Pancreas (tissue), 10 donors: ENCODE measurements at regions not wholly inside any gene's neighbourhood (a gene's known extent, or its start where the extent isn't known, plus 50 kb on each side); places are given as distances from the start of the nearest gene placed in this dataset.

Experiments used
- ATAC-seq, 4 donors: fragments of 200-7000 bp; cut with Tn5 transposase; one replicate each; pipeline versions ENCODE4 v1.8.0 to v1.9.1; 2020; ENCODE audit warnings: mild to moderate bottlenecking in 4 of 4, moderate library complexity in 4 of 4
- DNase-seq, 6 donors: peaks; one replicate each; pipeline ENCODE4 v3.0.0-alpha.2; 2020
- FAIRE-seq: peaks from 2 replicates; lab custom pipeline; 2012; peaks lifted over from hg19 to GRCh38; lab: Jason Lieb, UNC
- H3K27ac ChIP-seq, 4 donors: fragments of 200-600 bp; sonication (generic); 1 replicate in 3 of 4; 2 replicates in 1 of 4; pipeline versions ENCODE4 v1.5.0 to v1.8.0; 2020
- H3K27me3 ChIP-seq, 4 donors: fragments of 200-600 bp; one replicate each; pipeline ENCODE4 v1.8.0; 2021
- H3K36me3 ChIP-seq, 3 donors: fragments of 200-600 bp; sonication (generic) in 1 of 3; one replicate each; pipeline versions ENCODE4 v1.5.0 to v1.8.0; 2020 to 2021
- H3K4me1 ChIP-seq, 3 donors: fragments of 200-600 bp; one replicate each; pipeline ENCODE4 v1.8.0; 2021
- H3K4me3 ChIP-seq, 4 donors: fragments of 200-600 bp; sonication (generic) in 2 of 4; one replicate each; pipeline versions ENCODE4 v1.5.0 to v1.8.0; 2020 to 2021
- H3K9me3 ChIP-seq, 4 donors: fragments of 200-600 bp; one replicate each; pipeline ENCODE4 v1.8.0; 2021
- WGBS, 2 donors: extraction: QIAGEN DNeasy Blood & Tissue Kit; methylation state at CpG; one replicate each; pipeline ENCODE4 v1.1.7; 2013; 5-methylcytosine and 5-hydroxymethylcytosine counted together
- intact Hi-C, 3 donors: fragments of 100-400 bp; cut with DNase I; formaldehyde crosslinking; loops; one replicate each; pipeline versions ENCODE4 v1.11.1 to v1.14.2; 2022
- TF ChIP-seq, protein P1 (sequence below), 4 donors: fragments of 200-600 bp; sonication (generic) in 3 of 4; IDR thresholded peaks; one replicate each; pipeline versions ENCODE4 v1.5.0 to v1.8.0; 2021; ENCODE audit warnings: antibody characterized with exemption in 4 of 4
- donor health status: healthy with polysubstance abuse.
- donor health status: DM: no; HTN: no; CAD: no; lungs with moderate emphysema.
- donor health status: DM: no; HTN: no; CAD: no.
- donor health status: control.
- donor health status: control.
- donor health status: Bipolar disorder and iron deficiency.
- donor health status: DM: yes; HTN: yes; CAD: no.
- donor health status: DM: no; HTN: no; CAD: no.
- donor health status: DM: no; HTN: no; CAD: no.
- donor health status: DM: yes; HTN: yes; CAD: no.

DNA sequence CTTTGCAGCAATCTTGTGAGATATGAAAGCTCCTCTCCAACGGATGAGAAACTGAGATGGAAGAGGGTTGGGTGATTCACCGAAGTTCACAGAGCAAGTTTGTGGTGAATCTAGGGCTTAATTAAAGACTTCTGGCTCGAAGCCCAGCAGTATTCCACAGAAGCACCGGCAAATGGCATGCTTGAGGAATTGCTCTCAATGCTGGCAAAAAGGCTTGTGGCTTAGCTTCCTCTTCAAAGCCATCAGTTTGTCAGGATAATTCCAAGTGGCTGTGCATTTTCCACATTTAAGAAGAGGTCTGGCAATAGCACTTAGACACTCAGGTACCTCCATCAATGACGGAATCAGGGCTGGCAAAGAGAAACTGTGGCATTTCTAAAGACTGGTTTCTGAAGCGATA lies 98.7 kb upstream of the SLC66A3 start:
- H3K9me3 ChIP-seq, result peaks cover 0 to 1% (median 0%) of the 10 kb centered on the region in 4 donors

DNA sequence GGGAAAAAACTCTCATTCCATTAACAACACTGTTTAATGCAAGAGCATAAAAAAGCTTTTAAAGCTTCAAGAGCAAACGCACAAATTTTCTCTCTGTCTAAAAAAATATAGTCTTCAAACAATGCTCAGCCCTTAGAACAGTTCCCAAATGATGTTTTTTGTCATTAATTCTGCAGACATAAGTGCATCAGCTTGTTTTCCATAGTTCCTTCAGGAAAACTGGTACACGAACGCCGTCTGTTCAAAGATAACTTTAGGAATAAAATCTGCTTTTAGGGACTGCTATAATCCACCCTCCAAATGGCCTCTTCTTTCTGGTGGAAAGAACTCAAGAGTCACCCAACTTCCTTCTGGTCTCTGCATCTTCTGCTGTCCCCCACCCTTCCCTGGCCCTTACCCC lies 98.2 kb upstream of the SLC66A3 start:
- H3K36me3 ChIP-seq, result no peaks in the 10 kb centered on the region
- peaks cover 0 to 3% (median 0%) of the 10 kb centered on the region in 4 donors for H3K9me3 ChIP-seq
- TF ChIP-seq, protein P1, sequence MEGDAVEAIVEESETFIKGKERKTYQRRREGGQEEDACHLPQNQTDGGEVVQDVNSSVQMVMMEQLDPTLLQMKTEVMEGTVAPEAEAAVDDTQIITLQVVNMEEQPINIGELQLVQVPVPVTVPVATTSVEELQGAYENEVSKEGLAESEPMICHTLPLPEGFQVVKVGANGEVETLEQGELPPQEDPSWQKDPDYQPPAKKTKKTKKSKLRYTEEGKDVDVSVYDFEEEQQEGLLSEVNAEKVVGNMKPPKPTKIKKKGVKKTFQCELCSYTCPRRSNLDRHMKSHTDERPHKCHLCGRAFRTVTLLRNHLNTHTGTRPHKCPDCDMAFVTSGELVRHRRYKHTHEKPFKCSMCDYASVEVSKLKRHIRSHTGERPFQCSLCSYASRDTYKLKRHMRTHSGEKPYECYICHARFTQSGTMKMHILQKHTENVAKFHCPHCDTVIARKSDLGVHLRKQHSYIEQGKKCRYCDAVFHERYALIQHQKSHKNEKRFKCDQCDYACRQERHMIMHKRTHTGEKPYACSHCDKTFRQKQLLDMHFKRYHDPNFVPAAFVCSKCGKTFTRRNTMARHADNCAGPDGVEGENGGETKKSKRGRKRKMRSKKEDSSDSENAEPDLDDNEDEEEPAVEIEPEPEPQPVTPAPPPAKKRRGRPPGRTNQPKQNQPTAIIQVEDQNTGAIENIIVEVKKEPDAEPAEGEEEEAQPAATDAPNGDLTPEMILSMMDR (IDR thresholded peaks at IDR 0.05), result no peak
- no peaks in the 10 kb centered on the region for H3K4me1 ChIP-seq
- H3K27ac ChIP-seq, result no peak overlapping the region
- intact Hi-C loops, result no loop called here
- no peak for FAIRE-seq
- WGBS, 2 donors, result 82 to 85% methylated on average over 4 of the region's 4 CpGs
- H3K4me3 ChIP-seq, result no peak overlapping the region
- no peak for DNase-seq
- no peaks in the 10 kb centered on the region for H3K27me3 ChIP-seq
- no peak for ATAC-seq

More for the DNA sequence above, 98.7 kb upstream of the SLC66A3 start:
- FAIRE-seq (no peak), ATAC-seq (no peak), DNase-seq (no peak)
- no peaks in the 10 kb centered on the region for H3K4me1 ChIP-seq
- H3K27ac ChIP-seq, result no peak overlapping the region
- intact Hi-C loops, result no loop called here
- TF ChIP-seq, protein P1 (IDR thresholded peaks at IDR 0.05), result no peak
- H3K4me3 ChIP-seq, result no peak overlapping the region
- no peaks in the 10 kb centered on the region for H3K27me3 ChIP-seq
- no peaks in the 10 kb centered on the region for H3K36me3 ChIP-seq
- whole genome bisulfite sequencing, 2 donors, result 65% methylated on average over 6 of the region's 6 CpGs

DNA sequence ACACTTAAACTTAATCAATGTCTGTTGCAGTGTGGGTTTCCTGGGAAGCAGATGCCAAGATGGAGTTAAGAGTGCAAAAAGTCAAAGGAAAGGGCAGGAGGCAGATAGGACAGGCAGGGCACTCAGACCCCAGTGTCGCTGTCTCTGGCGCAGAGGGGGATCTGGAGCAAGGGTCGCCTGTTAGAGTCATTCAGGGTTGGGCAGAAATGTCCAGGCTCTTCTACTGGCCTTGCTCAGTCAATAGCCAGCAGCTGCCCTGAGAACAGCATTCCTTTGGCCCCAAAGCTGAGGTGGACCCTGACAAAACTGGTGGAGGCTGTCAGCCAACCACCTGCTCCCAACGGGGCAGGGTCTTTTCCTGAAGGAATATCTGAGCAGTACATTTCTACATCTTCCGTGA lies 97.1 kb upstream of the SLC66A3 start:
- FAIRE-seq (no peak), DNase-seq (no peak), ATAC-seq (no peak)
- H3K36me3 ChIP-seq, result no peaks in the 10 kb centered on the region
- no peak overlapping the region for H3K27ac ChIP-seq
- H3K4me1 ChIP-seq, result no peaks in the 10 kb centered on the region
- intact Hi-C loops, result no loop called here
- TF ChIP-seq, protein P1 (IDR thresholded peaks at IDR 0.05), result no peak
- peaks cover 0 to 3% (median 0%) of the 10 kb centered on the region in 4 donors for H3K9me3 ChIP-seq
- H3K27me3 ChIP-seq, result no peaks in the 10 kb centered on the region
- H3K4me3 ChIP-seq, result no peak overlapping the region
- WGBS, 2 donors, result 72 to 85% methylated on average over 5 of the region's 5 CpGs

DNA sequence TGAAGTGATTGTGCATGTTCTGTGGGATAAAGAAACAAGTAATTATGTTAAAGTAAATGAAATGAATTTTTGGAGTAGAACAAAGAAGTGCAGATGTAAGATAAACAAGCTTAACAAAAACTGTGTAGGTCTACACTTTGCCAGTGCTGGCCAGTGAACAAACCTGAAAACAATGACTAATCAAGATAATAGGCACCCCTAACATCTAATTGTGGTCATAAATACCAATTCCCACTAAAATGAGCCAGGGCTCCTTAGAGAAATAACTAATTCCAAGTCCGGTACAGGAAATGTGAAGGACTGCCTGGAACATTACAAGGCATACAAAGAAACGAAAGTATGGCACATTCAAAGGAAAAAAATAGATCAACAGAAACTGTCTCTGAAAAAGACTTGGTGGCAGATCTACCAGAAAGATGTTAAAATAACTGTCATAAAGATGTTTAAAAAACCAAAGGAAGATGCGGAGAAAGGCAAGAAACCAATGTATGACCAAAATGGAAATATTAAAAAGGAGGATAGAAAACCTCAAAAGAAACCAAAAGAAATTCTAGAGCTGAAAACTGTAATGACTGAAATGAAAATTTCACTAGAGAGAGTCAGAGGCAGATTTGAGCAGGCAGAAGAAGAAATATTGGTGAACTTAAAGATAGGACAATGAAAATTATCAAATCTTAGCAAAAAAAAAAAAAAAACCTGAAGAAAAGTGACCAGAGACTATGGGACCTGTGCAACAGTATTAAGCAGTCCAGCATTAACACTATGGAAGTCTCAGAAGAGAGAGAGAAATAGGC lies 94.7 kb upstream of the SLC66A3 start:
- H3K4me1 ChIP-seq, result no peaks in the 10 kb centered on the region
- FAIRE-seq (no peak), DNase-seq (no peak), ATAC-seq (no peak)
- intact Hi-C loops, result no loop called here
- H3K36me3 ChIP-seq, result no peaks in the 10 kb centered on the region
- H3K4me3 ChIP-seq, result no peak overlapping the region
- 91 to 93% methylated on average over 3 of the region's 3 CpGs for WGBS, 2 donors
- H3K27me3 ChIP-seq, result no peaks in the 10 kb centered on the region
- peaks cover 0 to 3% (median 0%) of the 10 kb centered on the region in 4 donors for H3K9me3 ChIP-seq
- H3K27ac ChIP-seq, result no peak overlapping the region
- TF ChIP-seq, protein P1 (IDR thresholded peaks at IDR 0.05), result no peak

DNA sequence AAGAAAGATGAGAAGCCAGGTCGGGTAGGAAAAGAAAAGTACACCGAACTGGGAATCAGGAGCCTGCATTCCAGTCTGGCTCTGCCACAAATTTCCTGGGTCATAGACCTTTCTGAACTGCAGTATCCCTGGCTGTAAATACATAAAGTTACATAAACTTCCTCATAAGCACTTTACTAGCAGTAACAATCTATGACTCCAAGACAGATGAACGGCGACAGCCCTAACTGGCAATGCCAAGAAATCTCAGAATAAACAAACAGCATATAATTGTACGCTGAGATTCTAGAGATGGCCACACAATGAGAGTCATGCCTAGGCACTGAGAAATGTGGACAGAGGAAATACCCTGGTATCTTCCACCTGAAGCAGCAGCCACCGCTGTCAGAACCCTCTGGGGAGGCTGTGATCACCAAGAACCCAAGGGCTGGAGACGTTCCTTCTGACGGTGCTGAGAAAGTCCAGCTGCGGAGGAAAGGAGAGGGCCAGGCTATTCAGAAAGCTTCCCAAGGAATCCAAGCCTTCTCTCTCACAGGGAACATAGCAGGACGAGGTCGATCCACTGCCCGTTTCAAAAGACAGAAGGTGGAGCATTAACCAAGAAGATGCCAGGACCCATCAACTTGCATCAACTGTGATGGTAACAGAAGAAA lies 89.3 kb upstream of the SLC66A3 start:
- TF ChIP-seq, protein P1 (IDR thresholded peaks at IDR 0.05), result no peak
- DNase-seq (no peak), FAIRE-seq (no peak), ATAC-seq (no peak)
- no peak overlapping the region for H3K27ac ChIP-seq
- H3K27me3 ChIP-seq, result no peaks in the 10 kb centered on the region
- intact Hi-C loops, result no loop called here
- H3K4me3 ChIP-seq, result no peak overlapping the region
- WGBS, 2 donors, result 36 to 40% methylated on average over 12 of the region's 12 CpGs
- no peaks in the 10 kb centered on the region for H3K4me1 ChIP-seq
- no peaks in the 10 kb centered on the region for H3K36me3 ChIP-seq
- peaks cover 0 to 3% (median 0%) of the 10 kb centered on the region in 4 donors for H3K9me3 ChIP-seq
